ENCODE measurements at regions not wholly inside any gene's neighbourhood (a gene's known extent, or its start where the extent isn't known, plus 50 kb on each side); places are given as distances from the start of the nearest gene placed in this dataset.
"Not testable (repeated sequence)": the region's sequence is repeated elsewhere in the genome, so short reads cannot be mapped to it uniquely, and the experiment has no call there.

DNA sequence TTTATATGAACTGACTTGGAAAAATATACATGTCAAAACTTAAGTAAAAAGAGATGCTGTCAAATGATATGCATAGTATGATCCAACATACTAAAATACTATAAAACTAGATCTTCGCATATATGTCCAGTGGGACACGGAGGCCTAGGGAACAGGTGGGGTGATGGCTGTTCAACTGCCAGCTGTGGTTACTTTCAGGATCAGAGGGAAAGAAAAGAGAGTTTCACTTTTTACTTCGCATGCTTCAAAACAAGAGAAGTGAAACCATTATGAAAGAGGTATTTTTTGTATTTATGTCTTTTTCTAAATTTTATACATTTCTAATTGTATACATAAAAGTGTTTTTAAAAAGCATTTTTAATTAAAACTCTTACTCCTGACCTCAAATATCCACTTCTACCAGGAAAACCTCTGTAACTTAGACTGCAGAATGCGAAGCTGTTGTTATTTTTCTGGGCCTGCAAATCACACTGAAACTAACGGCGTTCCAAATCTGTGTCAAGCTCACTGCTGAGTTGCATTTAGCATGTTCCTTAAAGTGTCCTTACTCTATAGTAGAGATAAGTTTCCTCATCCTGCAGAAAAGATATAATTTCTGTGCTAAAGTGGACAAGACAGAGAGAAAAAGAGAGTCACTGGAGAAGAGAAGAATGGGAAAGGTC, 97.8 kb upstream of the SLC35G4 start:
- no peak for DNase-seq (ENCODE audit: low spot score)

GRCh38 chr18:11506856-11507255, 102.5 kb upstream of the SLC35G4 start:
- DNase-seq (ENCODE audit: low spot score) = no peak

DNA sequence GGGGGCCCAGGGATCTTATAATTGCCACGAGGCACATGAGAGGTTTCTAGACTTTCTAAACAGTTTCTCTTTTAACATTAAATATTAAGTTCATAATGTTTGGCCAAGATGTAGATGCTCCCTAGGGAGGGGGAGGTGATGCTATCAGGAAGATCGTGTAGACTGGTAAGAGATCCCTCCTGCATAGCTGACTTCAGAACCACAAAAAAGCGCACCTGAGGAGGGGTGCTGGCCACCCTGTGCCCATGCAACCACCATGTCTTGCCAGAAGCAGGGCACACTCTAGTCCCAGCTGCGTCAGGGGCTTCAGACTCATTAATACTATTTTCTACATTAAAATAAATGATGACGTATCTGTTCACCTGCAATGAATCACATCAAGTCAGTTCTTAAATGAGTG, 103.4 kb upstream of the SLC35G4 start:
- no peak for DNase-seq (ENCODE audit: low spot score)

GRCh38 chr18:11504962-11505361, 104.4 kb upstream of the SLC35G4 start:
- DNase-seq (ENCODE audit: low spot score) = no peak

GRCh38 chr18:11502368-11502767, 107.0 kb upstream of the SLC35G4 start:
- no peak for DNase-seq (ENCODE audit: low spot score)

DNA sequence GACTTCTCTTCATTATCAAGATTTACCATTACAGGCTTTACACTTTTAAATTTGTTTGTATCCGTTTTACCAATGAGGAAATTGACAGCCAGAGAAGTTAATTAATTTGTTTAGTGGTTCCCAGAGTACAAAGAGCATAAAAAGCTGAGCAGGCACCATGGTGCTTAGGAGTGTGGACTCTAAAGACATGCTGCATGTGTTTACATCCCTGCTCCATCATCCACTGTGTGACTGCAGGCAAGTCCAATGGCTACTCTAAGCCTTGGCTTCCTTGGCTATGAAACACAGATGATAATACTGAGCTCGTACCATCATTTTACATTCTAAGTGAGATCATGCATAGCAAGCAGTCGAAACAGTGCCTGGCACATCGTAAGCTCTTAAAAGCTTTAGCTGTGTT, 108.0 kb upstream of the SLC35G4 start:
- no peak for DNase-seq (ENCODE audit: low spot score)

GRCh38 chr18:11500153-11501122, 109.0 kb upstream of the SLC35G4 start:
- DNase-seq (ENCODE audit: low spot score) = no peak

GRCh38 chr18:11498821-11499220, 110.6 kb upstream of the SLC35G4 start:
- no peak for DNase-seq (ENCODE audit: low spot score)

DNA sequence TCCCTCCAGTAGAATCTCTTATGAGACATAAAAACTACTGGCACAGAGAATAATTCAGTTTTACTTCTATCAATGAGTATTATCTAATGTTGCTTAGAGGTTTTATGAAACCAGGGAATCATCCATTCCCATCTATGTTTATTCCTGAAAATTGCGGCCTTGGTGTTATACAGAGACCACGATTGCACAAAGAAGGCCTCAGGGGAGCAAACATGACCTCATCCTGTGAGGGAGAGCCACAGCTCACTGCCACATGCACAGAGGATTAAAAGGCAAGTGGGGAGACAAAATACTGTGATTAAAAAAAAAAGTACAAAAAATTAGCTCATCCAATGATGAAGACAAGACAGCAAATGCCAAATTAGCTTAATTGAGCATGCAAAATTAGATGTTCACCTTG, 111.8 kb upstream of the SLC35G4 start:
- DNase-seq (ENCODE audit: low spot score) = no peak

DNA sequence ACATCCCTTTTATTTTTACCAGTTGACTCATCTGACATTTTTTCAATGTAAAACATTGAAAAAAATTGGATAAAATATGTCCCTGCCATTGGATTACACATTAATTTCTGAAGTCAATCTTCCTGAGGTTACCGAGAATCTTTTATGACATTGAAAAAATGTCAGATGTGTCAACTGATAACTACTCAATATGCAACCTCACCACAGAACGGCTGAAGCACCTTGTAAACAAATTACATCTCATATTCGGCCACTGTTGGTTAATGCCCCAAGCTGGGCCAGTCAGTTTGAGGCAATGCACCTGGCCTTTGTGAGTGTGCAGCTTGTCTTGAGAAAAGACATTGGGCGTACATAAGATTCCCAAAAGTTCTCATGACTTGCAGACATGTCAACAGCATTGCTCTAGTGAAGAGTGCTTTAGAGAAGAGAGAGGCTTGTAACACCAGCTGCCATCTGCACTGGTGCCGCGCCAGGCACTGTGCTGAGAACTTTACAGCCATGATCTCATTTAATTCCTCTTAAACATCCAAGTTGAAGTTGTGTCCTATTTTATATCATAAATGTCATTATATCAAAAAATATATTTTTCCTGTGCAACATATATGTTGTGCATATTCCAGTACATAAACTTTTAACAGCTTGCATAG, 112.7 kb upstream of the SLC35G4 start:
- DNase-seq (ENCODE audit: low spot score) = no peak

GRCh38 chr18:11495441-11495840, 114.0 kb upstream of the SLC35G4 start:
- no peak for DNase-seq (ENCODE audit: low spot score)

GRCh38 chr18:11494107-11494506, 115.3 kb upstream of the SLC35G4 start:
- DNase-seq (ENCODE audit: low spot score) = no peak

- no peak for DNase-seq (ENCODE audit: low spot score)
Observed at GRCh38 chr18:11489266-11489899, 120.0 kb upstream of the SLC35G4 start.

DNA sequence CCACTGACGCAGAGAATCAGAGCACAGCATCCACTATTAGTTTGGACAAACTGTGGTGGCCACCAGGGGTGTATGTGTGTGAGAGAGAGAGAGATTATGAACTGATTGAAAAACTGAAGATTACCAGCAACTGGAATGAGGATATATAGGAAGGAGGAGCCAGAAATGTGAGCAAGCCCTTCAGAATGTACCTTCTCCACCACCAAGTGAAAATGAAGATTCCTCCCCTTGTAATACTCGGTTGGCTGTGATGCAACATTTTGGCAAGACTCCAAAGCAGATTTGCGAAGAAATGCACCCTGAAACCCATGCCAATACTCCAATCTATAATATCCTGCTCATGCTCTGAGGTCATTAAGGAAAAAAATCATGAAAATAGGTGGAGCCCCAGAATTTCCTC, 121.2 kb upstream of the SLC35G4 start:
- no peak for DNase-seq (ENCODE audit: low spot score)

DNA sequence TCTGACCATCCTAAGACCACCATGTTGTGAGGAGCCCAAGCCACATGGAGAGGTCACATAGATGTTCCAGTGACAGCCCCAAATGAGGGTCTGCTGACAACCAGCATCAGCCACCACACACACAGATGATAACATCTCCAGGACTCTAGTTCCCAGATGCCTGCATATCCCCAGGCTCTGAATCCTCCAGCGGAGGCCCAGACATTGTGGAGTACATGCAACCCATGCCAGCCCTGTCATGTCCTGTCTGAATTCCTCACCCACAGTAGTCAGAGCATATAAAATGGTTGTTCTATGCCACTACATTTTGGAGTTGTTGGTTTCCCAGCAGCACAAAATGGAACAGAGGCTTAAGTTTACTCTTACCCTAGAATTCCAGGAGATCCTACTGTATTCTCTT, 122.0 kb upstream of the SLC35G4 start:
- DNase-seq (ENCODE audit: low spot score) = no peak

- DNase-seq (ENCODE audit: low spot score) = no peak
Observed at GRCh38 chr18:11482271-11482670, 127.1 kb upstream of the SLC35G4 start.

GRCh38 chr18:11480692-11481091, 128.7 kb upstream of the SLC35G4 start:
- DNase-seq (ENCODE audit: low spot score) = no peak

DNA sequence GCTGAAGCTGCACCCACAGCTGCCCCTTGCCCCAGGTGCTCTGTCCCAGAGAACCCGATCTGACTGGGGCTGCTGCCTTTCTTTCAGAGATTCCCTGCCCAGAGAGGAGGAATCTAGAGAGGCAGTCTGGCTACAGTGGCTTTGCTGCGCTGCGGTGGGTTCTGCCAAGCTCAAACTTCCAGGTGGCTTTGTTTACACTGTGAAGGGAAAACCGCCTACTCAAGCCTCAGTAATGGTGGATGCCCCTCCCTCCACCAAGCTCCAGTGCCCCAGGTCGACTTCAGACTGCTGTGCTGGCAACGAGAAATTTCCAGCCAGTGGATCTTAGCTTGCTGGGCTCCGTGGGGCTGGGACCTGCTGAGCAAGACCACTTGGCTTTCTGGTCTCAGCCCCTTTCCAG, 130.4 kb upstream of the SLC35G4 start:
- DNase-seq (ENCODE audit: low spot score) = not testable (repeated sequence)

DNA sequence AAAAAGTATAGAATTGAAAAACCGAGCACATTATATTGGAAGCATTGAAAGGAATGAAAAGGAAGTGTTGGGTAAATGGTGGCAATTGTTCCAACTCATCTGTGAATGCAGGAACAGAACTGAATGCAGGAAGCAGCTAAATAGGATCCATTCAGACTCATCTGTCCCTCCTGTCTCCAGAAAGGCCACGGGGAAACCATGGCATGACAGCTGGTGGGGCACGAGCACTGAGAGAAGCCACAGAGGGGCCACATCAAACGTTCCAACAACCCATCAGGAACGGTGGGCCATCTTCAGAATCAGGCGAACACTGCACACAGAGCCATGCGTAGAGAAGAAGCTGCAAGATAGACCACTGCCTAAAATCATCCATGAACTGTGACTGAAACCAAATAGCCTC, 138.5 kb upstream of the SLC35G4 start:
- DNase-seq (ENCODE audit: low spot score) = no peak

GRCh38 chr18:11468617-11469016, 140.8 kb upstream of the SLC35G4 start:
- DNase-seq (ENCODE audit: low spot score) = no peak

GRCh38 chr18:11468120-11468519, 141.3 kb upstream of the SLC35G4 start:
- no peak for DNase-seq (ENCODE audit: low spot score)

GRCh38 chr18:11467611-11468010, 141.8 kb upstream of the SLC35G4 start:
- no peak for DNase-seq (ENCODE audit: low spot score)
